HG03064 (cell line): ENCODE measurements at regions not wholly inside any gene's neighbourhood (a gene's known extent, or its start where the extent isn't known, plus 50 kb on each side); places are given as distances from the start of the nearest gene placed in this dataset.
"Not testable (repeated sequence)": the region's sequence is repeated elsewhere in the genome, so short reads cannot be mapped to it uniquely, and the experiment has no call there.

Experiments
- ATAC-seq: cut with Tn5 transposase; IDR thresholded peaks from one replicate; pipeline ENCODE4 v1.9.1; 2021; ENCODE audit warnings: low read depth; ENCODE audit not compliant: unreplicated experiment

- no peak for ATAC-seq
Measured at GRCh38 chr11:25741886-25742285, 590.0 kb upstream of the ANO3 start.

DNA sequence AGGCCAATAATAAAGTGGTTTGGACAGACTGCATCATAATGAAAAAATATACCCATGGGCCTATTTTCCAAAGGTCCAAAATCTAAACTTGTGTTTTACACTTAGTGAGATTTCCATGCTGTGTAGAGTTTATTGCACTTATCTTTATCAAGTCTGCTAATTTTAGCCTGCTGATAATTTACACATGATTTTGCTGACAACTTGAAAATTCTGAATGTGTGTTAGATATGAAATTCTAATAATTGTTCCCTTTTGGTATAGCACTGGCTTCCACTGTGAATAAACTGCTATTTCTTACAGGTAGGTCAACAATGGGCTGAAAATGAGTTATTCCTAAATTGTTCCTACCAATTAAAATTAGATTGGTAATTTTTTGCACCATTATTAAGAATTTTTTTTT lies 589.1 kb upstream of the ANO3 start:
- no peak for ATAC-seq

GRCh38 chr11:25755381-25755780 lies 576.5 kb upstream of the ANO3 start:
- ATAC-seq, result no peak

DNA sequence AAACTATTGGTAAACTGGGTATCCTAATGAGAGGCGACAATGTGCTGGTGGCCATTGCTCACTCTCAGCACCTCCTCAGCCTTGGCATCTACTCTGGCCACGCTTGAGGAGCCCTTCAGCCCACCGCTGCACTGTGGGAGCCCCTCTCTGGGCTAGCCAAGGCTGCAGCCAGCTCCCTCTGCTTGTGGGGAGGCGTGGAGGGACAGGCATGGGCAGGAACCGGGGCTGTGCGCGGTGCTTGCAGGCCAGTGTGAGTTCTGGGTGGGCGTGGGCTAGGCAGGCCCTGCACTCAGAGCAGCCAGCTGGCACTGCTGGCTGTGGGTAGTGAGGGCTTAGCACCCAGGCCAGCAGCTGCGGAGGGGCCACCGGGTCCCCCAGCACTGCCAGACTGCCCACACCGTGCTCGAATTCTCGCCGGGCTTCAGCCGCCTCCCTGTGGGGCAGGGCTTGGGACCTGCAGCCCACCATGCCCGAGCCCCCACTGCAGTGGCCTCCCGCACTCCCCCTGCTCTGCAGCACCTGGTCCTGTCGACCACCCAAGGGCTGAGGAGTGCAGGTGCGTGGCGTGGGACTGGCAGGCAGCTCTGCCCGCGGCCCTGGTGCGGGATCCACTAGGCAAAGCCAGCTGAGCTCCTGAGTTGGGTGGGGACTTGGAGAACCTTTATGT lies 575.9 kb upstream of the ANO3 start:
- ATAC-seq, result no peak

DNA sequence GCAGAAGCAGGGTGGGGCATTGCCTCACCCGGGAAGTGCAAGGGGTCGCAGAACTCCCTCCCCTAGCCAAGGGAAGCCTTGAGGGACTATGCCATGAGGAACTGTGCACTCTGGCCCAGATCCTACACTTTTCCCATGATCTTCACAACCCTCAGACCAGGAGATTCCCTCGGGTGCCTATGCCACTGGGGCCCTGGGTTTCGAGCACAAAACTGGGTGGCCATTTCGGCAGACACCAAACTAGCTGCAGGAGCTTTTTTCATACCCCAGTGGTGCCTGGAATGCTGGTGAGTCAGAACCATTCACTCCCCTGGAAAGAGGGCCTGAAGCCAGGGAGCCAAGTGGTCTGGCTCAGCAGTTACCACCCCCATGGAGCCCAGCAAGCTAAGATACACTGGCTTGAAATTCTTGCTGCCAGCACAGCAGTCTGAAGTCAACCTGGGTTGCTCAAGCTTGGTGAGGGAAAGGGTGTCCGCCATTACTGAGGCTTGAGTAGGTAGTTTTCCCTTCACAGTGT lies 573.7 kb upstream of the ANO3 start:
- no peak for ATAC-seq

DNA sequence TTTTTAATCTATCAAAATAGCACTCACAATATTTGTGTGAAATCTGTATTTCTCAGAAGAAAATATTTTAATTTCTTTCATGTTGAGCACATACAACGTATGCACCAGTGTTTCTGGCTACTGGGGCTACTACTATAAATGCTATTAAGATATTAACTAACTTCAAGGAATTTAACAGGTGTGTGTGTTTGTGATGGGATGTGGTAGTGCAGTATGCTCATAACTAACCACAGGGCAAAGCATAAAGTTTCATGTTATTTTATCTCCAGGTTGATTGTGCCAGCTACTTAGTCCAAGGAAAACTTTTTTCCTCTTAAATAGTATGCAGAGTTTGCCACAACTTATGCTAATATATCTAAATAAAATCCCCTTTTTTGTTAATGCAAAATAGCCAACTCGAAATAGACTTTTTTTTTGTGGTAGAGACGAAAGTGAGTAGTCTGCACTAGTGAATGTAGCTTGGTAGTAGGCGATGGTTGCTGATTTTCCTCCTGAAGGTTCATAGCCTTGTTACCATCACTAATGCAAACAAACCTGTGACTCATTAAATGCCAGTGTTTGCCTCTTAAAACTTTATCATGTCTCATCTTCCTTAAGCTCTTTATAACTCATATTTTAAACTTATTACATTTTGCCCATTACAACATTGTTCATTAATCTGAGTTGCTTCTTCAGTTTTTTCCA lies 565.5 kb upstream of the ANO3 start:
- ATAC-seq, result no peak

DNA sequence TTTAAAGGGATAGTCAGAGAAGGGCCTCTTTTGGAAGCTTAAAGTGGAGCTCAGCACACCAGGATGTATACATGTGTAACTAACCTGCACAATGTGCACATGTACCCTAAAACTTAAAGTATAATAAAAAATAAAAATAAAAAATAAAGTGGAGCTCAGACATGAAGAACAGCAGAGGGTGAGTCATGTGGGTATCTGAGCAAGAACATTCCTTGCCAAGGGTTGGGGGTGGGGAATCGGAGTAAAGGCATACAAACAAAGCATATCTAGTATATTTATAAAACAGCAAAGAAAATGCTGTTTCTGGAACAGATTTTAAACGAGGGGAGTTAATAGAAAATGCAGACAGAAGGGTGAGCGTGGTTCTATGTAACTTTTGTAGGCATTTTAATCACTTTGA lies 562.6 kb upstream of the ANO3 start:
- no peak for ATAC-seq

DNA sequence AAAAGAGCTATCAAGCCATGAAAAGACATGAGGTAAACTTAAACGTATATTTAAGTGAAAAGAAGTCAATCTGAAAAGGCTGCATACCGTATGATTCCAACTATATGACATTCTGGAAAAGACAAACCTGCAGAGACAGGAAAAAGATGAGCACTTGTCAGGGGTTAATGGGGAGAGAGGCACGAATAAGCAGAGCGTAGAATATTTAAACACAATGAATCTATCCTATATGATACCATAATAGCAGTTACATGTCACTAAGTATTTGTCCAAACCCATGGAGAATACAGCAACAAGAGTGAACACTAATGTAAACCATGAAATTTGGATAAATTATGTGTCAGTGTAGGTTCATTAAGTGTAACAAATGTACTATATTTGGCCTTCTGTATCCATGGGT lies 560.3 kb upstream of the ANO3 start:
- ATAC-seq, result no peak

- no peak for ATAC-seq
Measured at GRCh38 chr11:25775603-25776002, 556.3 kb upstream of the ANO3 start.

- no peak for ATAC-seq
Measured at GRCh38 chr11:25776238-25776637, 555.7 kb upstream of the ANO3 start.

DNA sequence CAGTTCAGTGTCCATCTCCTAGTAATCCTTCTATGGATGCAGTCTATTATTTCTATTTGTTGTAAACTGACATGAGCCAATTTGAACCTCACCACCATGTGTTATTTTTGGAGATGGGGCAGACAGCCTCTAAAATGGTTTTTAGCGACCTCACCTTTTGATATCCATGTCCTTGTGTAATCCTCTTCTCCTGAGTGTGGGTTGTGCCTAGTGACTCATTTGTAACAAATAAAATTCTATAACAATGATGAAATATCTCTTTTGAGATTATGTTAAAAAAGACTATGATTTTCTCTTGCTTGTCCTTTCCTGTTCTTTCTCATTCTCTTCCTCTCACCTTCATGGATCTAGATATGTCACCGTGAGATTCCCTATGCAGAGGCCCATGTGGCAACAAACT lies 554.6 kb upstream of the ANO3 start:
- no peak for ATAC-seq

GRCh38 chr11:25779033-25779432 lies 552.9 kb upstream of the ANO3 start:
- ATAC-seq, result no peak

DNA sequence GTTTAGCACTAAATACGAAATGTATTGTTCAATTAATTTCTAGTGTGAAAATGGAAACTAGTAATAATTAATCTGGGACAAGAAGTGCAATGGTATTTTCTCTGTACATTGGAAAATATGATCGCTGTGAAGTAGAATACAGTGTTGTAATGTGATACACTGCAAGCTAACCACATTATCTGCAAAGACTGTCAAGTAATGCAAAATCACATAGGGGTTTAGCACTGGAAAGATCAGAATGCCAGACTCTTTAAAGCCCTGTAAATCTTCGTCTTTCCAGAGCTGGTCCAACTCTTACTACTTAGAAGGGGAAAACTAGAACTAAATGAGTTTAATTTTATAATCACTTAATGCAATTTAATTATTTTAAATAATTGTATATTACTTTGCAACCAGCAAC lies 544.5 kb upstream of the ANO3 start:
- ATAC-seq, result no peak

GRCh38 chr11:25790396-25790795 lies 541.5 kb upstream of the ANO3 start:
- ATAC-seq, result no peak

GRCh38 chr11:25793637-25794036 lies 538.3 kb upstream of the ANO3 start:
- no peak for ATAC-seq

- no peak for ATAC-seq
Measured at GRCh38 chr11:25794804-25795203, 537.1 kb upstream of the ANO3 start.

GRCh38 chr11:25816411-25816810 lies 515.5 kb upstream of the ANO3 start:
- no peak for ATAC-seq

DNA sequence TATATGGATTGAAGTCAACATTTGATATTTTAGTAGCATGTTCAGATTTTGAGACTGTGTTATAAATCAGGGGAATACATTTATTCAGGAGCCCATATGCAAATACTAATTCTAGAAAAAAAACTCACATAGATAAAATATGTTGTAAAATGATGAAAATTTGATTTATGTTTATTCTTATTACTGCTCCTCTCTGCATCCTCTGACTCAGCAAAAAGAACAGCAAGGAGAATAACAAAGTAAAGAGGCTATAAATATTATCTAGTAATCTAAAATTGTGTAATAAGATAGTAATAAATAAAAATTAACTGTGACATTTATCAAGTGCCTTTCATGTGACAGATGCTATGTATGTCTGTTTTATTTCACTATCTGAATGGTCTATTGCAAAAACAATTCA lies 507.2 kb upstream of the ANO3 start:
- no peak for ATAC-seq

DNA sequence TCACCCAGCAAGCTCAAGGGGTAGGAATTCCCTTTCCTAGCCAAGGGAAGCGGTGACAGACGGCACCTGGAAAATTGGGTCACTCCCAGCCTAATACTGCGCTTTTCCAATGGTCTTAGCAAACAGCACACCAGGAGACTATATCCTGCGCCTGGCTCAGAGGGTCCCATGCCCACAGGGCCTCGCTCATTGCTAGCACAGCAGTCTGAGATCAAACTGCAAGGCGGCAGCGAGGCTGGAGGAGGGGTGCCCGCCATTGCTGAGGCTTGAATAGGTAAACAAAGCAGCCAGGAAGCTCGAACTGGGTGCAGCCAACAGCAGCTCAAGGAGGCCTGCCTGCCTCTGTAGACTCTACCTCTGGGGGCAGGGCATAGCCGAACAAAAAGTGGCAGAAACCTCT lies 500.4 kb upstream of the ANO3 start:
- ATAC-seq, result not testable (repeated sequence)

- no peak for ATAC-seq
Measured at GRCh38 chr11:25838918-25839625, 492.9 kb upstream of the ANO3 start.

- ATAC-seq, result no peak
Measured at GRCh38 chr11:25844811-25845210, 487.1 kb upstream of the ANO3 start.

DNA sequence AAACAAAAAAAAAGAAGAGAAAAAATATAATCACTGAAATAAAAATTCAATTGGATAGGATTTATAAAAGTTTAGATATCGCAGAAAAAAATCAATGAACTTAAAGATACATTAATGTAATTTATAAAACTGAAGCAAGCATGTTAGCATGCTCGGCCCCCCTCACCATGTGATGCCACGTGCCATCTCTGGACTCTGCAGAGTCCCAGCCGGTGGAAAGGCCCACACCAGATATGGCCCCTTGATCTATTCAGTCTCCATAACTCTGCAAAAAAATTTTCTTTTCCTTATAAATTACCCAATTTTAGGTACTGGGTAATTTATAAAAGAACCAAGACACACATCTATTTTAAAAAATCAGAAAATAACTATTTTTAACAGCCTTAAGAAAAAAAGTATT lies 476.0 kb upstream of the ANO3 start:
- no peak for ATAC-seq
